GM18858 (cell line): ENCODE measurements at regions not wholly inside any gene's neighbourhood (a gene's known extent, or its start where the extent isn't known, plus 50 kb on each side); places are given as distances from the start of the nearest gene placed in this dataset.
"Not testable (repeated sequence)": the region's sequence is repeated elsewhere in the genome, so short reads cannot be mapped to it uniquely, and the experiment has no call there.

Experiments
- ATAC-seq: cut with Tn5 transposase; IDR thresholded peaks from one replicate; pipeline ENCODE4 v1.9.1; 2021; ENCODE audit not compliant: unreplicated experiment

DNA sequence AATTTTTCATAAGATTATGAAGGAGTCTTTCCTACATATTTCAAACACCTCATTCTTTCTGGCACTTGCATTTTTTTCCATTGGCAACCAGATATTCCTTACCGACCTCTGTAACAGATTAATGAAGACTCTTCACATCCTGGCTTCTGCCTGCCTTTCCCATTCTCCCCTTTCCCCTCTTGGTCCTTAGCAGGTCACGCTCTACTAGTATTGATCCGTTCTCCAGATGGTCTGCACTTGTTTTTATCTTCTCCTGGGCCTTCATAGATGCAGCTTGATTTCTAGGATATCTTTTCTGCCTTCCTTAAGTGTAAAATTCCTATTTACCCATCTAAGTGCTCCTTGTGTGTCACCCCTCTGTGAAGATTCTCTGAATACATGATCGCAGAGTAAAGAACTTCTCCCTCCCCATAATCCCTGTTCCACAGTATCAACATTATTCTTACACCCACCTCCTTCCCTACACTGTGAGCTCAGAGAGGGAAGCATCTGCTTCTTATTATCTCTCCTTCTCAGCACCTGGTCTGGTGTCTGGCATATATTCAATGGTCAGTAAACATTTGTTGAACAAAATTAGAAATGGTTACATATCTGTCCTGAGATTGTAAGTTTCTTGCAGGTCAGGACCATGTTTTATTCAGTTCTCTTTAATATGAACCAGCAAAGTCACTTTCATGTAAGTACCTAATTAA lies 654.2 kb downstream of the REEP3 start:
- ATAC-seq = no peak

DNA sequence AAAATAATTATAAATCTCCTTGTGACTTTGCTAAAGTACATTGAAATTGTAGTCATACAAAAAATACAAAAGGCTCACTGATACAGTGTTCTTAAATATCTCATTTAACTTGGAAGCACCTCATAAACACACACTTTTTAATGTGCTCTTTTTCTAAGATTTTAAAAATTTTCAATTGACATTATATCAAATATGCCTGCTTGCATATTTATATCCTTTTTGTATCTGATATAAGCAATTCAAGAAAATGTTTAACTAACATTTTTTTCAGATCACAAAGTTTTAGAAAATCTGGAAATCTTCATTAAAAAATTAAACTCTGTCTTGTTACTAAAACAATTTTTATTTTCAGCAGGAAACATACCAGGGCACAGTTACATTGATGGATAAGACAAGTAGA lies 661.5 kb downstream of the REEP3 start:
- no peak for ATAC-seq

DNA sequence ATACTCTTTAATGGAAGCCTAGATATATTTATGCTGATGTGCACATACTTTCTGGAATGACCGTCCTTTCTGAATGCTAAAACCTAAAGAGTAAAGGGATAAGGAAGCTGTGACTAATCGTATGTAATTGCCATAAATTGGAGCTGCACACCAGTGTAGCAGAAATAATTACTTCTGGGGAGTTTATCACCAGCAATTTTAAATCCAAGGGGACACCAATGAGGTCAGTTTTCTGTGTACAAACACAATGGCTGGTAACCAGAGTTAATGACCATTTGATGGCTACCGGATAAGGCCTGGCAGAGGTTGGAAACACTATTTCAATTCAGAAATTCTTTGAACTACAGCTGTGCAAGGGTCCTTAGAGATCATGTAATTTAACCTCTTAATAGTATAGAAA lies 670.1 kb downstream of the REEP3 start:
- ATAC-seq = no peak

DNA sequence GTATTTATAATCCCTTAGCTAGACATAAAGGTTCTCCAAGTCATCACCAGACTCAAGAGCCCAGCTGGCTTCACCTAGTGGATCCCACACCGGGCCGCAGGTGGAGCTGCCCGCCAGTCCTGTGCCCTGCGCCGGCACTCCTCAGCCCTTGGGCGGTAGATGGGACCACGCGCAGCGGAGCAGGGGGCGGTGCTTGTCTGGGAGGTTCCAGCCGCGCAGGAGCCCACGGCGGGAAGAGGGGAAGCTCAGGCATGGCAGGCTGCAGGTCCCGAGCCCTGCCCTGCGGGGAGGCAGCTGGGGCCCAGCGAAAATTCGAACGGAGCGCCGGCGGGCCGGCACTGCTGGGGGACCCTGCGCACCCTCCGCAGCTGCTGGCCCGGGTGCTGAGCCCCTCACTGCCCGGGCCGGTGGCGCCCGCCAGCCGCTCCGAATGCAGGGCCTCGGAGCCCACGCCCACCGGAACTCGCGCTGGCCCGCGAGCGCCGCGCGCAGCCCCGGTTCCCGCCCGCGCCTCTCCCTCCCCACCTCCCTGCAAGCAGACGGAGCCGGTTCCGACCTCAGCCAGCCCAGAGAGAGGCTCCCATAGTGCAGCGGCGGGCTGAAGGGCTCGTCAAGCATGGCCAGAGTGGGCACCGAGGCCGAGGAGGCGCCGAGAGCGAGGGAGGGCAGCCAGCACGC lies 675.6 kb downstream of the REEP3 start:
- ATAC-seq = no peak

DNA sequence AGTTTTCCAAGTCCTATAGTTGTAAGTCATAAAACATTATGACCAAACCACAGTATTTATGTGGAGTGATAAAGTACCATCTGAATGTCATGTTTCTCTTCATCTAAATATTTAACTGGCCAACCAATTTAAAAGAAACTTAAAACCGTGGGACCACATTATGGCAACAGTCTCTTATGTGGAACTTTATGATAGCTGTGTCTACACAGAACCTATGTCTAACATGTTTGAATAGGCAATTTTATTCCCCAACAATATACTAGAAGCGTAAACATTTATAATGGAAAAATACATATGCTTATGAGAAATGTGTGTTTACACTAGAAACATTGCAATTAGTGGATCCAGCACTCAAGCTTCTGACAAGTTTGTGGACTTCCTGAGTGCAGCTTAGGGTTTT lies 680.7 kb downstream of the REEP3 start:
- no peak for ATAC-seq

DNA sequence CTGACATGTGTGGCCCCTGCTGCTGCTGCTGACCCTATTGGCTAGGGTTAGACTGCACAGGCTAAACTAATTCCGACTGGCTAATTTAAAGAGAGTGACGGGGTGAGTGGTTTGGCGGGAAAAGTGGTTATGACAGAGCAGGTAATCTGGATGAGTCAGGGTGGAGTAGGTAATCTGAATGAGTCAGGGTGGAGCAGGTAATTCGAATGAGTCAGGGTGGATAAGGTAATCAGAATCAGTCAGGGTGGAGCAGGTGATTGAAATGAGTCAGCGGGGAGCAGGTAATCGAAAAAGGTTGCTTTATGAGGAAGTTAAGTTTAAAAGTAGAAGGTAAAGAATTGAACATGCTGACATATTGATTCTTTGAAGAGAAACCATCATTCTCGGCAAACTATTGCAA lies 683.3 kb downstream of the REEP3 start:
- ATAC-seq = not testable (repeated sequence)

DNA sequence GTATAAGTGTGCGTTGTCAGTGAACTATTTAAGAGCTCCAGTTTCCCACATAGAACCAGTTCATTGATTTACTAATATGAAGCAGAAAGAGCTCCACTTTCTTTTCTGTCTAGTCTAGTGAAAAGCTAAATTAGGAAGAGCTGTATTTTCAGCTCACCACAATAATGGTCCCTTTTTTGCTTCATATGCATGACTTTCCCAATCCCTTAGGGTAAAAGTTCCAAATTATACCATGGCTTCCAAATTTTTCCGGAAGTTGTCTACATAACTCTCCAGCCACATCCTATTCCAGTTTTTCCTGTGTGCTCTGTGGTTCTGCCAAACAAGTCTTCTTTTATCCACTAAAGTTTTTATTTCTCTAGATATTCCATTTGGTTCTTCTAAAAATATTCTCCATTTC lies 685.2 kb downstream of the REEP3 start:
- ATAC-seq = no peak

DNA sequence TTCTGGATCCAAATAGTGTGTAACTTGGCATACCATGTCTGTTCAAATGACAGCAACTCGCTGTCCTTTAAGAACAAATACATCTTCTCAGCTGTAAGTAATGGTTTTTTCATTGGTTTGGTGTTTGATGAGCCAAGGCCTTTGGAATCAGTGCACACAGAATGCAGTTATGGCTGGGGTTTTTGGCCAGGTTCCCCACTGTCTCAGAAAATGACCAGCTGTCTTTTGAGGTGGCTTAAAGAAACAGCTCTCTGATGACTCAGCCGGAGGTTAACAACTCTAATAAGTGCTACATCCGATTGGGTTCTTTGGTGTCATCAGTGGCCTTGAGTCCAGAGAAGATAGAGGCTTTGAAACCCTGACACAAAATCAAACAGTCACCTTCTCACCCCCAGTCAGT lies 688.4 kb downstream of the REEP3 start:
- no peak for ATAC-seq

DNA sequence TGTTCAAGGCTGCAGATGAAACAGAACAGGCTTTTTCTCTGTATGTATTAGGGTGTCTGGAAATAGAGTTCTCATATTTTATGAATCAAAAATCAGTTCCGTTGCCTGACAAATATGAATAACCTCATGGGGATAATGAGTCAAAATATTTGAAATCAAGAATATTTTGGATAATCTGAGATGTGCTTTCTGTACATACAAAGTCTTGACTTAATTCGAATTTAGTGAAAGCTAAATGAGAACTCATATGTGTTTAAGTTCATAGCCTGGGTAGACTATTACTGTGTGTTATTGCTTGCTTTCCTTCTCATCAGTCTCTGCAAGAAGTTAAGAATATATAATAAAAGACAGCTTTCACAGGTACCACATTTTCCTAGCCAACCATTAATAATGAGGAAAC lies 689.0 kb downstream of the REEP3 start:
- ATAC-seq = no peak

DNA sequence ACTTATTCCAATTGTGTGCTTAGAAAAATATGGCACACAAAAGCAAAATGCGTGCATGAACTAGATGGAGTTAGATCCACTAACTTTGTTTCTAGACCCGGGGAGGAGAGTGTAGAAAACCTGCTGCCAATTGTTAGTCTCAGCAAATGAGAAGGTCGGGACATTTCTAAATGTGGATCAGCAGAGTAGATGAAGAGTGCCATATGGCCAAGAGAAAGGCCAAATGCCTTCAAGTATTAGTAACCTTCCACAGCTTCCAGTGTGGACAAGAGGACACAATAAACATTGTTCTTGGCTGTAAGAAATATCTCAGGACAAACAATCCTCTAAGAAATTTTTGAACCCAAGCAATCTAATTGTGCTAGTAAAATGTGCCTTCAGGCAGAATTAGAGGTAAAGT lies 690.3 kb downstream of the REEP3 start:
- no peak for ATAC-seq

DNA sequence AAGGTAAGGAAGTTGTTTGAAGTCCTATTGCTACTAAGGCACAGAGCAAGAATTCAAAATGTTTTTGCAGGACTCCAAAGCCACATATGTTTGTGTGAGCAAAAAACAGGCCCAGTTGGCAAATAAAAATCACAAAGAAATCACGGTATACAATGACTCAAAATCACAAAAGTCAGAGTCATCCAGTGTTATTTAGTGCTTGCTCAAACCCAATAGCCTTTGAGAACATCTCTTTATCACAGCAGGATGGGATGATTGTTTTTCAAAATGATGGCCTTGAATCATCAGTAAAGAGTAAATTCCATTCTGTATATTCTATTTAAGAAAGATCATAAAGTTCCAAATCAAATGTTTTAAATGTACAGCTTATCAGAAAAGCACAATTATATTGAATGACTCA lies 693.9 kb downstream of the REEP3 start:
- no peak for ATAC-seq

DNA sequence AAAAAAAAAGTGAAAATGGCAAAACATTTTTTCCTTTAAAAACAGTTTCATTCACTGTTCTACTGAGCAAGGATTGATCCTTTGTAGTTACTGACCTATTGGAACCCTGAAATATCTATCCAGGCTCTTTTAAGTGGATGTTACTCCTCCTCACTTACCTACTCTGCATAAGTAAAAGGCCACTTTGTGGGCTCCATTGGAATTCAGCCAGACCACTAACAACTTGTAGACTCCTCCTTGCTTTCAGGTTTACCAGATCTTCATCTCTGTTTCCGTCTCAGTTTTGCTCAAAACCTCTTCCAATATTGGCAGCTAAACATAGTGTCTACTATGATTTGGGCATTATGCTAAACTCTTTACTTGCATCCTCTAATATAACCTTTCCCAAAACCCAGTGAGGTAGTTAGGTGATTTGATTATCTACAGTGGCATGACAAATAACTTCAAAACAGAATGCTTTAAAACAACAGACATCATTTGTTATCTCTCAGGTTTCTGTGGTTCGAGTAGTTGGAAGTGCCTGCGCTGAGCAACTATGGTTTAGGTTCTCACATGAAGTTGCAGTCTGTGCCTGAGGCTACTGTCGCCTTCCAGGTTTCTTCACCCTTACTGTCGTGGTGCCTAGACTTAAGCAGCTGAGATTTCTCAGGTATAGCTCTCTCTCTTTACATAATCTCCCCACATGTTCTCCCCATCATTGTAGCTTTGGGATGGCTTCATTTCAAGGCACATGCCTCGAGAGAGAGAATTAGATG lies 698.2 kb downstream of the REEP3 start:
- no peak for ATAC-seq

DNA sequence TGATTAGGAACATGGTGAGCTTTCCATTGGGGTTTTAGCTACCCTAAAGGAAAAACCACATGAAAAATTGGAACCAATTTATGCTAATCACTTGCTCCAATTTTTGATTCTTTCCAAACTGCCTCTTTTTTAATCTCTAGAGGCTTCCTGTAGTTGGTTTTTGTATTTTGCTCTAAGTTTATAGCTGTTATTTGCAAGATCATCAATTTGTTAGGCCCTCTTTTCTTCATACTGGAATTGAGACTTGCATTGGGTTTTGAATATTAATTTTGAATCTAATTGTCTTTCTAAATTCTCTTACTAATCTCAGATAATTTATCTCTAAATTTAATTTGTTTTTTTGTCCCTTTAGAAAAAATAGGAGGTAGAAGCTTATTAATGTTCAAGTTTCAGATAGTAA lies 713.3 kb downstream of the REEP3 start:
- ATAC-seq = no peak

DNA sequence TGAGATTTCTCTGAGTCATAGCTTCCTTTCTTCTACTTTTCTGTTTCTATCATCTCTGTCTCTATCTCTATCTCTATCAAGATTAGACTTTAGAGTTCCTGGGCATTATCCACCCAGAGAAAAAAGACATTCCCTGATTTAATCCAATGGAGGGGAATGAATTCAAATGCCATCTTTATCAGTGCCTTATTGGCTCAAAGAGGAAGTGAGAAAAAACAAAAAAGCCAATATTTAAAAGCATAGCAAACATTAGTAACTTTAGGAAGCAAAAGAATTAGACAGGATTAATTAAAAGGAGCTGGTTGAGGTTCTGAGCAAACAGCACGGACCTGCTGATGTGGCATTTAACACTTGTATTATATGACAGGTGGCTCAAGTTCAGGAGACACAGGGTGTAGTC lies 736.5 kb downstream of the REEP3 start:
- ATAC-seq = no peak

DNA sequence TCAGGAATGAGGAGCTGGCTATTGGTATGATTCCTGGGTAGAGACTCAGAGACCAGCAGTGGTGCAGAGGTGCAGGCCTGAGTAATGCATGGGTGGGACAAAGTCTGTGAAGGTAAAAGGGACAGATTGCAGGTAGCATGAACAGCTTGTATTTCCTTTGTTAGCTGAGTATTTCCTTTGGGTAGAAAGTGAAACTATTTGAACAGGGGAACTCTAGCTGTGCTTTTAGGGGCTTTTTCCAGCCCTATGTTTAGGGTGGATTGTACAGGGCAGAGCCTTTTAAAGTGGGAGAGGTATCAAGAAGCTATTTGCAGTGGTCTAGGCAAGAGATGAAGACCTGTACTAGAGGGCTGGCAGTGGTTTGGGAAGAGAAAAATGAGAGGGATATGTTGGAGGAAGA lies 739.9 kb downstream of the REEP3 start:
- ATAC-seq = peak; percentile 80

DNA sequence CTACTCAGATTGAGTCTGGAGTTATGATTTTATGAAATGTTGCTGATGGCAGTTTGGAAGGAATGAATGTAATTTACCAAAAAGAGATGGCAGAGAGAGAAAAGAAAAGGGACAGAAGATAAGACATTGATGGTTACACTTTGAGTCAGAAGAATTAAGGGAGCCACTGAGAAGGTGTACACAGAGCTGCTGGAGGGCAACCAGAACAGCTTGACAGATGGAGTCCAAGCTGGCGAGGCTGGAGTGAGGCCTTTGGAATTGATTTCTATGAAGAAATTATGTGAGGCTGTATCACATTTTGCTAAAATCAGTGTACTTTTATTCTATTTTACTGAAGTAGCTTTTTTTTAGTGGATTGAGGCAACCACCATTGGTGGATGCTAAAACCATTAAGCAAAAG lies 740.5 kb downstream of the REEP3 start:
- no peak for ATAC-seq

DNA sequence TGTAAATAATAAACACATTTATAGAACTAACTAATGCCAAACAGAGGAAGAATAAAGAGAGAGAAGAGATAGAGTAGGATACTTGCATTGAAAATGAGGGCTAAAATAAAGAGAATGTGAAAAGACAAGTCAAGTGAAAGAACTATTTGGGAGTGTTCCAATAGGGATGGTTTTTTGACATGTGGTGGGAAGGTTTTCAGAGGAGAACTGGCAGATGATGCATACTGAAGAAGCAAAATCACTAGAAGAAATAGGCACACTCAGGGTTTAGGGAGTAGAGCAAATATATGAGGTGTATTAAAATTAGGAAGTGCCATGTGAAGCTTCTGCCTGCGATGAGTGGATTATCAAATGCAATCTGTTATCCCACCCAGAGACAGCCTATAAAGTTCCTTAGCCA lies 744.8 kb downstream of the REEP3 start:
- no peak for ATAC-seq

DNA sequence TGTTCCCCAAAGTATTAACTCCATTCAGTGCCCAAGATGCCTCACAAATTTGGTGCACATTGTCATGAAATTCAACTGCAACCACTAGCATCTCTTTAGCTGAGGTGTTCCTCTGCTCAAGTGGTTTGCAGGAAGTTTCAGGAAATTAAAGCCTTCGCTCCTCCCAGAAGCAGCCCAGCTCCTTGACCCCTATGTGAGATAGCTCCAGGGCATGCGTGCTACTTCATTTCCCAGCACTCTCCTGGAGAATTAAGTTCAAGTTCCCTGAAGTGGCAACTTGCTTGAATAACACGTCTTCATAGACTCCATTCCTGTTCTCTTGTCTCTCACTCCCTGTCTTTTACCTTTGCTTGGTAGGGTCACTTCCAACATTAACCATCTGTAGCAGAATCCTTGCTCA lies 750.3 kb downstream of the REEP3 start:
- ATAC-seq = no peak

DNA sequence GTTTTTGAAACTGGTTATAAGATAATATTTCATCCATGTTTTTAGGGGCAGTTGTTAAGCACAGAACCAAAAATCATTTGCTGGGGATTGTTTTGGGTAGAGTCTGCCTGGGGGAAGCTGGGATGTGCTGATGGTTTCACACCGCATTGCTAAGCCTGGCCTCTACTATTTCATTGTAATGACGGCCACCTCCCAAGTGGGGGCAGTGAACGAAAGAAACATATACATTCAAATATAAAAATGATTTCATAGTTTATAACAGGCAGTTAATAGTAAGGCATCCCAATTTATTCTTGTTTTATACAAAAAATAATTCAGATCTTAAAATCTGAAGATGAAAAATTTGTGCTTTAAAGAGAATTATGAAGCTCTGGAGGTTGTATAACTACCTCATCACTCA lies 750.8 kb downstream of the REEP3 start:
- no peak for ATAC-seq

DNA sequence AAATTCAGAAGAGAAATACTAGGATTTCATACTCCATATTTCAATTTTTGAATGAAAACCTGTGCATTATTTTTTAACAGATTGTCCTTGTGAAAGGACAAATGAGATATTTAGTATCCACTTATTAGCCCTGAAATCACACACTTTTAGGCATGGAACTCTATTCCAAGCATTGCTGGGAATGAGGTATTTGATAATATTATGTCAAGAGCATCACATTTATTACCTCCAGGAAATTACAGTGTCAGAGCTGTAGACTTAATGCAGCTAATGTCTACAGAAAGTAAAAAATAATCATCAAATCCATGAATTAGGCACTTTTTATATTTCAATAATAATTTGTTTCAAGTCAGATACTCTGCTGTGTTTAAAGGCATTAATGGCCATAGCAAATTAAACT lies 753.8 kb downstream of the REEP3 start:
- no peak for ATAC-seq

DNA sequence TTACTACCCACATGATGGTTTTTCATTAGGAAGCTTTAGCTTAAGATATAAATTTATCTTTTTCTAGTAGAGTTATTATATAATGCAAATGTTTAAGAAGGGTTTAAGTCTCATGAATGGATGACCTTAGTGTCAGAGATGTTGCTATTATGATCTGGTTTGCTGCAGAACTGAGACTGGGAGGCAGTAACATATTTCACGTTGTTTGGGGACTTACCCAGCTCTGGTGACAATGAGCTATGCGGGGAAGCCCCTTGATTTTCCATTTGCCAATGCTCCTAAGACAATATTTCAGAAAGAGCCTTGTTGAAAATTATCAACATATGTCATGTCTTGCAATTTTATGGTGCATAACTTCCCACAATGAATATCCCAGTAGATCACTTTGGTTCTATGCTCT lies 754.6 kb downstream of the REEP3 start:
- peak; percentile 88 for ATAC-seq

DNA sequence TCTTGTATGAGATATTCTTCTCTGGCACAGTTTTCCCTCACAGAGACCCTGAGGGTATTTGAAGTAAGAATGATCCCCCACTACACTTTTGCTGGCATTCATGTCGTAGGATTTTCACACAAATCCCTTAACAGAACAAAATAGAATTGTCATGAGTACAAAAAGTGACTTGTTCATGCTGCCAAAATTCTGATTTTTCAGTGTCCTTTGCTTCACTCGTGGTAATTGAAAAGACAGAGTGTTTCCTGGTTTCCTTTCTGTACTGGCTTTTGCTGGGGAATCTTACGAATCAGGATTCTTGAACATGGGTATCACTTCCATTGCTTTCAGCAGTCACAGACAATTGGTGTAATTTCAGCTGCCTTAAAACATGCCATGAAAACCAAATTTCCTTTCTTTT lies 756.3 kb downstream of the REEP3 start:
- no peak for ATAC-seq
